ENCODE measurements at regions not wholly inside any gene's neighbourhood (a gene's known extent, or its start where the extent isn't known, plus 50 kb on each side); places are given as distances from the start of the nearest gene placed in this dataset.

DNA sequence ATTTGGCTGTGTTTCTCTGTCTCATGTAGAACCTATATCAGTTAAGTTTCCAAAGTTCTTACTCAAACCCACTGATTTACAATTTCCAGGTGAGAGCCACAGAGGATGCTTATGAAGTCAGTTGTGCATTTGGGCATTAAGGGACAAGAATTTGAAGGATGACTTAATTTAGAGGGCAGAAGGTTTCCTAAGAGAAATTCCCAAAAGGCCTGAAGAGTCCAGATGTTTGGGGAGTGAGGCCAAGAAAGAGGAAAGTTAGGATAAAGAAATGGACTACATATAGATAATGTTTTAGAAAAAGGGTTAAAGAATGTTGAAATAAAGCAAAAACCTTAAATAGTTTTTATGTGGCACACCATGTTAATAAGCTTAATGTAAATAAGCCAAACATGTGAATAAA lies 338.7 kb upstream of the GRM7 start:
- no peak overlapping the region for H3K4me3 ChIP-seq (ENCODE audit: control insufficient read depth, low read depth, low read length)
- no peak for DNase-seq (ENCODE audit: low read depth)
- TF ChIP-seq, protein P1, sequence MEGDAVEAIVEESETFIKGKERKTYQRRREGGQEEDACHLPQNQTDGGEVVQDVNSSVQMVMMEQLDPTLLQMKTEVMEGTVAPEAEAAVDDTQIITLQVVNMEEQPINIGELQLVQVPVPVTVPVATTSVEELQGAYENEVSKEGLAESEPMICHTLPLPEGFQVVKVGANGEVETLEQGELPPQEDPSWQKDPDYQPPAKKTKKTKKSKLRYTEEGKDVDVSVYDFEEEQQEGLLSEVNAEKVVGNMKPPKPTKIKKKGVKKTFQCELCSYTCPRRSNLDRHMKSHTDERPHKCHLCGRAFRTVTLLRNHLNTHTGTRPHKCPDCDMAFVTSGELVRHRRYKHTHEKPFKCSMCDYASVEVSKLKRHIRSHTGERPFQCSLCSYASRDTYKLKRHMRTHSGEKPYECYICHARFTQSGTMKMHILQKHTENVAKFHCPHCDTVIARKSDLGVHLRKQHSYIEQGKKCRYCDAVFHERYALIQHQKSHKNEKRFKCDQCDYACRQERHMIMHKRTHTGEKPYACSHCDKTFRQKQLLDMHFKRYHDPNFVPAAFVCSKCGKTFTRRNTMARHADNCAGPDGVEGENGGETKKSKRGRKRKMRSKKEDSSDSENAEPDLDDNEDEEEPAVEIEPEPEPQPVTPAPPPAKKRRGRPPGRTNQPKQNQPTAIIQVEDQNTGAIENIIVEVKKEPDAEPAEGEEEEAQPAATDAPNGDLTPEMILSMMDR (conservative IDR thresholded peaks at IDR 0.05; ENCODE audit: control insufficient read depth, insufficient read depth, low read depth, low read length), result no peak

DNA sequence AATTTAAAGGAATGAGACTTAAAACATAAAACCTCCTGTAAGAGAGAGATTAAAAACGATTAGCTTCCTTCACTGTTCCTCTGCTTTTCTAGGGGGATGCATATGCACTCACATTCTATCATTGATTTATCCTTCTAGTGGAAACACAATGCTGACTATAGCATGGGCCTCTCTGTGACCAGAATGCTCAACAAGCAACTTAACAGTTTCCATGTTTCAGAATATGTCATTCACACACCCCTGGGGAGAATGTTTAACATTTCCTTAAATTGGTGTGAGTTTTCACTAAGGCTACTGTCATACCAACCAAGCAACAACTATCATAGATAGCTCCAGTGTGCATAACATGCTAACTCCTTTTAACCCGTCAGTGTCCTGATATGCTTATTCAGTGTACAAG lies 337.9 kb upstream of the GRM7 start:
- no peak for DNase-seq (ENCODE audit: low read depth)
- TF ChIP-seq, protein P1 (conservative IDR thresholded peaks at IDR 0.05; ENCODE audit: control insufficient read depth, insufficient read depth, low read depth, low read length), result no peak

DNA sequence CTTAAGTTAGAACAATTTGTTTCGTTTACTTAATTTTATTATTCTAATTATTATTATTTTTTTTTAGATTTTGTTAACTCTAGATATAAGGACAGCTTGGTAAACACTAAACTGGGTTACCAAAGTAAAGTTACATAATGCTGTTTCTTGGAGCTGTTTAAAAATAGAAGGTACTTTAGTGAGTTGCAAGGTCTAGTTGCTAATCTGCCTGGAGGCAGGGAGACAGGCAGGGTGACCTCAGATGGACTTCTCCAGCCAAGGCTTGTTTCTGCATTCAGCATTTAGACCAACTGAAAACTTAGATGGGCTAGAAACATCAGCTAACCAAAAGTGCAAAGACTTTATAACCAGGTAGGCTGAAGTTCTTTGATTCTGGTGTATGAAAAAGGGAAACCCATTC lies 336.4 kb upstream of the GRM7 start:
- DNase-seq (ENCODE audit: low read depth), result no peak
- no peak overlapping the region for H3K4me3 ChIP-seq (ENCODE audit: control insufficient read depth, low read depth, low read length)
- TF ChIP-seq, protein P1 (conservative IDR thresholded peaks at IDR 0.05; ENCODE audit: control insufficient read depth, insufficient read depth, low read depth, low read length), result no peak

More for the DNA sequence above, 337.9 kb upstream of the GRM7 start:
- H3K4me3 ChIP-seq (ENCODE audit: control insufficient read depth, low read depth, low read length), result no peak overlapping the region

DNA sequence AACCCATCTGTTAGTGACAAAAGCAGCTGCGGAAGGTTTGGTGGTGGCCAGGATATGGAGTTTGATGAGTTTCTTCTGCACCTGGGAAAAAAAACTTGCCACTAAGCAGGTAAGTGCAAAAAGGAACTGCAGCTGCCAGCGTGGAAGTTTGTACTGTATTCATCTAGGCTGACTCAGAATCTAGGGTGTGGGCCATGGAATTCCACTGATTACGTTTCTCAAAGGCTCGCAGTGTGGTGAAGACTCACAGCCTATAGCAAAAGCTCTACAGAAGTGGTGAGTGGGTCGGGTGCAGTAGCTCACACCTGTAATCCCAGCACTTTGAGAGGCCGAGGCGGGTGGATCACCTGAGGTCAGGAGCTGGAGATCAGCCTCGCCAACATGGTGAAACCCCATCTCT lies 334.6 kb upstream of the GRM7 start:
- DNase-seq (ENCODE audit: low read depth), result no peak
- no peak overlapping the region for H3K4me3 ChIP-seq (ENCODE audit: control insufficient read depth, low read depth, low read length)

DNA sequence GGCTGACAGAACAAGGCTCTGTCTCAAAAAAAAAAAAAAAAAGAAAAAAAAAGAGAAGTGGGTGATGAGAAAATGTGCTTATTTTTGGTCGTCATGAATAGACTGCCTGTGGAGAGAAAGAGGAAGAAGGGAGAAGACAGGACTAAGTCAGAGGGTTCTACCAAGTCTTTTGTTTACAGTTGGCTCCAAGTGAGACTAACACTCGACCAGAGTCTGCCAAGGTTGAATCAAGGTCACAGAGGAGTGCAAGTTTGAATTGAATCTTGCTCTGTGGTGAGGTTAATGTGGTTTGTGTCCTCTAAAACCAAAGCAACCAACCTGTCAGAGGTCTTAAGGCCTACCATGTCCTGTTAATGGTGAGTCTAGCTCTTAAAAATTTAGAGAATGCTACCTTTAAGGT lies 334.1 kb upstream of the GRM7 start:
- DNase-seq (ENCODE audit: low read depth), result no peak
- H3K4me3 ChIP-seq (ENCODE audit: control insufficient read depth, low read depth, low read length), result no peak overlapping the region
- TF ChIP-seq, protein P1 (conservative IDR thresholded peaks at IDR 0.05; ENCODE audit: control insufficient read depth, insufficient read depth, low read depth, low read length), result no peak

More for the DNA sequence above, 334.6 kb upstream of the GRM7 start:
- TF ChIP-seq, protein P1 (conservative IDR thresholded peaks at IDR 0.05; ENCODE audit: control insufficient read depth, insufficient read depth, low read depth, low read length), result no peak

DNA sequence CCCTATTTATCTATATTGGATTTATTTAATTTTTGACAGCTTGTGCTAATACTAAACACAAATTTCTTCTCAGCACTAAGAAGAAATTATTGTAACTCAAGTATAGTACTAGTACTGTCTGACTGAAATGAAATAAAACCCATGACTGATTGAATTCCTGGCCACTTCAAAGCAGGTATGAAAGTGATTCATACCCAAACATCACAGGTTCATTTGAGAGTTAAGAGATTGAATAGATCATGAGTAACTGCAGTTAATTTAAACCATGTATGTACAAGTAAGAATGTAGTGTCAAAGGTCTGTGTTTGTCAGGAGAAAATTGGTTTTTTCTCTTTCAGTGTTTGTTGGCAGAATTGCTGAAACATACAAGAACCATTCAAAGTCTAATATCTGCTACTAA lies 332.0 kb upstream of the GRM7 start:
- no peak overlapping the region for H3K4me3 ChIP-seq (ENCODE audit: control insufficient read depth, low read depth, low read length)
- no peak for DNase-seq (ENCODE audit: low read depth)
- TF ChIP-seq, protein P1 (conservative IDR thresholded peaks at IDR 0.05; ENCODE audit: control insufficient read depth, insufficient read depth, low read depth, low read length), result no peak

DNA sequence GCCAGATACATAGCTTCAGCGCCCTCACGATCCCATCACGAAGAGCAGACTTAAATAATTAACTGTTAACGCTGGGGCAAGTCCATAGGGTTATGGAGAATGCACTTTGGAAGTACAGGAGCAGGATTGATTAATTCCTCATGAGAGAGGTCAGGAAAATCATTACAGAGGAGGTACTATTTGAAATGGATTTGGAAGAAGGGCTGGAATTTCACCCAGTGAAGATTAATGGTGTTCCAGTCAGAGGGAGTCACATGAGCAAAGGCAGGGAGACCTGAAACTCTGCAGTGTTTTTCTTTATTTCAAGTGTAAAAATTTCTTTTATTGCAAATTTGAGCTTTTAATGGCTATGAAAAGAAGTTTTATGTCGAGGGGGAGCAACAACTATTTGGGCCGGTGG lies 329.8 kb upstream of the GRM7 start:
- TF ChIP-seq, protein P1 (conservative IDR thresholded peaks at IDR 0.05; ENCODE audit: control insufficient read depth, insufficient read depth, low read depth, low read length), result no peak
- DNase-seq (ENCODE audit: low read depth), result no peak
- H3K4me3 ChIP-seq (ENCODE audit: control insufficient read depth, low read depth, low read length), result no peak overlapping the region
